ENCODE measurements at regions not wholly inside any gene's neighbourhood (a gene's known extent, or its start where the extent isn't known, plus 50 kb on each side); places are given as distances from the start of the nearest gene placed in this dataset.

GRCh38 chr21:24781146-24781545 lies 826.1 kb downstream of the MRPL39 start:
- FAIRE-seq (no peak), DNase-seq (no peak), ATAC-seq (no peak)
- no peak for TF ChIP-seq CTCF (IDR thresholded peaks at IDR 0.05)
- Histone ChIP-seq H3K9me3 (no peaks in the 10 kb centered on the region), H3K4me3 (no peak overlapping the region), H3K27ac (no peak overlapping the region), H3K36me3 (no peaks in the 10 kb centered on the region), H3K4me1 (no peaks in the 10 kb centered on the region), H3K27me3 (no peaks in the 10 kb centered on the region)
- intact Hi-C loops (cut with DNase I) = no loop called here
- WGBS, 2 donors = 13 to 27% methylated on average over 2 of the region's 2 CpGs

GRCh38 chr21:24759348-24760075 lies 847.8 kb downstream of the MRPL39 start:
- Histone ChIP-seq H3K36me3 (no peaks in the 10 kb centered on the region), H3K4me1 (no peaks in the 10 kb centered on the region), H3K27me3 (no peaks in the 10 kb centered on the region), H3K9me3 (no peaks in the 10 kb centered on the region), H3K27ac (no peak overlapping the region), H3K4me3 (no peak overlapping the region)
- WGBS, 2 donors = 35 to 36% methylated on average over 3 of the region's 3 CpGs
- intact Hi-C loops (cut with DNase I) = no loop called here
- FAIRE-seq (no peak), ATAC-seq (no peak), DNase-seq (no peak)
- no peak for TF ChIP-seq CTCF (IDR thresholded peaks at IDR 0.05)

GRCh38 chr21:24738063-24738462 lies 869.2 kb downstream of the MRPL39 start:
- intact Hi-C loops (cut with DNase I) = no loop called here
- DNase-seq (no peak), ATAC-seq (no peak), FAIRE-seq (no peak)
- Histone ChIP-seq H3K27ac (no peak overlapping the region), H3K4me1 (no peaks in the 10 kb centered on the region), H3K36me3 (no peaks in the 10 kb centered on the region), H3K27me3 (no peaks in the 10 kb centered on the region), H3K4me3 (no peak overlapping the region), H3K9me3 (no peaks in the 10 kb centered on the region)
- 60 to 80% methylated on average over 8 of the region's 8 CpGs for WGBS, 2 donors
- no peak for TF ChIP-seq CTCF (IDR thresholded peaks at IDR 0.05)

- no peaks in the 10 kb centered on the region for H3K4me1 ChIP-seq
- DNase-seq (no peak), ATAC-seq (no peak), FAIRE-seq (no peak)
- no peaks in the 10 kb centered on the region for H3K27me3 ChIP-seq
- 30 to 38% methylated on average over 5 of the region's 5 CpGs for WGBS, 2 donors
- no peak for TF ChIP-seq CTCF (IDR thresholded peaks at IDR 0.05)
- no peaks in the 10 kb centered on the region for H3K36me3 ChIP-seq
- H3K9me3 ChIP-seq = no peaks in the 10 kb centered on the region
- H3K27ac ChIP-seq = no peak overlapping the region
- intact Hi-C loops (cut with DNase I) = no loop called here
- no peak overlapping the region for H3K4me3 ChIP-seq
Observed at GRCh38 chr21:24737296-24737850, 869.9 kb downstream of the MRPL39 start.

- H3K27ac ChIP-seq = no peak overlapping the region
- no peak overlapping the region for H3K4me3 ChIP-seq
- intact Hi-C loops (cut with DNase I) = no loop called here
- 49 to 71% methylated on average over 1 of the region's 1 CpG for WGBS, 2 donors
- ATAC-seq = no peak
- no peaks in the 10 kb centered on the region for H3K9me3 ChIP-seq
- no peak for TF ChIP-seq CTCF (IDR thresholded peaks at IDR 0.05)
- DNase-seq = no peak
- FAIRE-seq = peak; percentile 39
- no peaks in the 10 kb centered on the region for H3K27me3 ChIP-seq
- no peaks in the 10 kb centered on the region for H3K4me1 ChIP-seq
- no peaks in the 10 kb centered on the region for H3K36me3 ChIP-seq
Observed at GRCh38 chr21:24730661-24731060, 876.6 kb downstream of the MRPL39 start.

Measured in pancreas (tissue), 10 donors.